Activated T-cell treated with anti-CD3 and anti-CD28 coated beads, Interleukin-2, amount 50 U/mL, for 48 hours (primary cell): ENCODE measurements at regions not wholly inside any gene's neighbourhood (a gene's known extent, or its start where the extent isn't known, plus 50 kb on each side); places are given as distances from the start of the nearest gene placed in this dataset.
"Not testable (repeated sequence)": the region's sequence is repeated elsewhere in the genome, so short reads cannot be mapped to it uniquely, and the experiment has no call there.

Experiments used
- DNase-seq, 2 experiments: peaks; one replicate each; pipeline ENCODE4 v3.0.0-alpha.2; 2020

DNA sequence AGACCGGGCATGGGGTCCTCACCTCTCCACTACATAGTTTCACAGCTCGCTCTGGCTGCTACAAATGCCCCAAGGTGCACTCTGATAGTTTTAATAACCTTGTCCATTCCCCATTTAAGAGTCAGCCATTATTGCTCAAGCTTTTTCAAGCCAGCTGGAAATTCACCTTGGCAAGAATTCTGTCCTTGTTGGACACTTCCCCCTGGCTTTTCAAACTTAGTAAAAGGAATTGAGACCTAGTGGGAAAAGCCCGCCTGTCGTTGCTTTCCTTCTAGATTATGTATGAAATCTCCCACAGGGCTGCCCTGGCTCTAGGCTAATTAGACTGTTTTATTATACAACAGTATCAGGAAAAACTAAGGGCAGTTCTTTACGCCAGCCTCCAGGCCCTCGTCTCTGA, 293.7 kb upstream of the GADL1 start:
- DNase-seq, result no peak

DNA sequence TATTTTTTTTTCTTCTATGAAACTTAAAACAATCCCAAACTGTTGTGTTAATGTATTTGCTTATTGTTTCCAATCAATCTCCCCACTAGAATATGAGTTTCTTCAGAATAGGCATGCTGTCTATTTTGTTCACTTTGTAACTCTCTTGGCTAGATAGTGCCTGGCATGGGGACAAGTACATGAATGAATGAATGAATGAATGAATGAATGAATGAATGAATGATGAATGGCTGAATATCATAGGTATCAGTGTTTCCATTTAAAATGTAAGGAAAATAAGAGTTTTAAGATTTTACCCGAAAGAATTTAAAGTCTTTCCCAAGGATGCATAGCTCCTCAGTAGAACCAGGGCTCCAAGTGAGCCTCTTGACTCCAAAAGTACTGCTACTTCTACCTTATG, 294.9 kb upstream of the GADL1 start:
- DNase-seq, result no peak

DNA sequence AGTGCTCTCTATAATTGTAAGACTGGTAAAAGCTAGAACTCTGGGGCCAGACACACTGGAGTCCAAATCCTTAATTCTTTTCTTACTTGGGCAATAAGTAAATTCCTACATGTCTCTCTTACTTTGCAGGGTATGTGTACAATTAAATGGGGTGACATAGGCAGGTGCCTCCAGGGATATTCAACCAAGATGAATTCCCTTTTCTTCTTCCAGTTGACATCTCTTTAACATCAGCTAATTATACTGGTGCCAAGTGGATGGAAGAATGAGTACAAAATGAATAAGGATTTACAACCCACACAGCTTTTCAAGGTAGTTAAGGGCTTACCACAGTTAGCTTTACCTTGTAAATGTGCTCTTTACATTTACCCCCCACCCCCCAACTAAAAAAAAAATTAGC, 295.5 kb upstream of the GADL1 start:
- DNase-seq, result no peak

GRCh38 chr3:31191354-31191753, 296.9 kb upstream of the GADL1 start:
- DNase-seq, result no peak

GRCh38 chr3:31193429-31193828, 299.0 kb upstream of the GADL1 start:
- no peak for DNase-seq

DNA sequence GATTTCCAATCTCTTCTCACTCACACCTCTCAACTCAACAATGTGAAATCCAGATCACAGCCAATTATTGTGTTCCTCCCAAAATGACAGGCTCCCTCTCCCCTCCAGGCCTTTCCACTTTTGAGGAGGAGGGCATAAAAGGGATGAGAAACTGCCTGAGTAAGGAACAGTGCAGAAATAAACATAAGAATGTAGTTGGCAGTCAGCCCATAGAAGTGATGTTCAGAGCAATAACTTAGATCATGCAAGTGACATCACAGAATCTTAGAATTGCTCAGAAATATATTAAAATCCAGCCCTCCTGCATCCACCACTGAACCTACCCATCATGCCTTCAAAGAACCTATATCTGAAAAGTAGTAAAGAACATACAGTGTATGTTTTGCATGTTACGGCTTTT, 299.4 kb upstream of the GADL1 start:
- DNase-seq, result no peak

GRCh38 chr3:31196261-31196660, 301.8 kb upstream of the GADL1 start:
- DNase-seq, result no peak

- DNase-seq, result no peak
These were observed 302.5 kb upstream of the GADL1 start for GRCh38 chr3:31196881-31197364.

- DNase-seq, result no peak
These were observed 303.5 kb upstream of the GADL1 start for GRCh38 chr3:31197941-31198340.

- DNase-seq, result no peak
These were observed 304.4 kb upstream of the GADL1 start for GRCh38 chr3:31198890-31199289.

DNA sequence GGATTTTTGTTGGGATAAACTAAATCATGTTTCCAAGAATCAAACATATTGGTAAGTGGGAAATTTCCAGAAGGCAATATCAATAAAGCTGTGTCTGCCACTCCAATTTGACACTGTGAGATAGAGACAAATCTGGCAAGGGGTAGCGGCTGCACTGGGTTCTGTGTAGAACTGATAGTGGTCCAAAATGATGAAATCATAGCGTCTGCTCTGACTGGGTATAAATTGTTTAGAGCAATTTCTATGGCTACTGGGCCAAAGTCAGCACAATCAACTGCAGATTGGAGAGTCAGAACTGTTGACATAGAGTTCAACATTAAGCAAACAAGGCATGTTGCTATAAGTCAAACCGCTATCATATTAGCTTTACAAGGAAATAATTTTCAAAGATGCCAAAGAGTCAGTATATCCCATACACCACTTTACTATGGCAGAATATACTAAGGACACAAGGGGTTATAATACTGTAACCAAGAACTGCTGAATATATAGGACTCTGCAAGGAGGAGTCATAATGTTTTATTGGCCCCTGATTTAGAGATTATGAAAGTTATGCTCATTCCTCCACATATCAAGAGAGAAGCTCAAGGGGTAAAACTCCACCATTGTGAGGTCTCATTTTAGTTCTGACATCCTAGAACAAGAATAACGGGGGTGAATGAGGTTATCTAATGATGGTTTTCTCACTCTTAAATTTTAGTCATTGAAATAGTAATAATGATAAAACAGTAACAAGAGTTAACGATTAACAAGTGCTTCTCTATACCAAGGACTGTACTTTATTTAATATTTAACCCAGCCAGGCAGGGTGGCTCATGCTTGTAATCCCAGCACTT, 309.7 kb upstream of the GADL1 start:
- DNase-seq, result no peak

DNA sequence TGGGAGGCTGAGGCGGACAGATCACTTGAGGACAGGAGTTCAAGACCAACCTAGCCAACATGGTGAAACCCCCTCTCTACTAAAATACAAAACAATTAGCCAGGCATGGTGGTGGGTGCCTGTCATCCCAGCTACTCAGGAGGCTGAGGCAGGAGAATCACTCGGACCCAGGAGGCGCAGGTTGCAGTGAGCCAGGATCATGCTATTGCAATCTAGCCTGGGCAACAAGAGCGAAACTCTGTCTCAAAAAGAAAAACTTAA, 310.3 kb upstream of the GADL1 start:
- DNase-seq, result not testable (repeated sequence)

DNA sequence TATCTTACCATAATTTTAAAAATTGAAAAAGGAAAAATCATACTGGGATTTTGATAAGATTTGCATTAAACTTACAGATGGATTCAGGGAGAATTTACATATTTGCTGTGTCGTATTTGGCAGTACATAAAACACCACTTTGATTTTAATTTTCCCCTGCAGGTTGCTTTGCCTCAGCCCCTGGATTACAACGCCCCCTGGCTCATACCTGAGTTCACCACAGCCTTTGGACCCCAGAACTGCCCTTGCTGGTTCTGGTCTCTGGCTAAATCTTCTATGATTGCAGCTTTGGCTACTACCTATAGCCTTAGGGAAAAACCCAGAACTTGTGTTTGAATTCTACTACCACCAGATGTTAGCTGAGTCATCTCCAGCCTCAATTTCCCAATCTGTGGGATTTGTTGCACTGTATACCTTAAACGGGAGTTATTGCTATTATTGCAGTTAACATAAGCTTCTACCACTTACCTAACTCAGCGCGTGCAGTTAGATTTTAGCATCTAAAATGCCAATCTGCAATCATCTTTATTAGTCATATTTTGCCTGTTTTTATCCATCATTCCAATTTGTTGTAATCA, 315.7 kb upstream of the GADL1 start:
- no peak for DNase-seq

GRCh38 chr3:31213869-31214486, 318.7 kb upstream of the STT3B start:
- DNase-seq, result no peak

GRCh38 chr3:31218082-31218481, 314.6 kb upstream of the STT3B start:
- no peak for DNase-seq

GRCh38 chr3:31219131-31219843, 313.4 kb upstream of the STT3B start:
- DNase-seq, result no peak

DNA sequence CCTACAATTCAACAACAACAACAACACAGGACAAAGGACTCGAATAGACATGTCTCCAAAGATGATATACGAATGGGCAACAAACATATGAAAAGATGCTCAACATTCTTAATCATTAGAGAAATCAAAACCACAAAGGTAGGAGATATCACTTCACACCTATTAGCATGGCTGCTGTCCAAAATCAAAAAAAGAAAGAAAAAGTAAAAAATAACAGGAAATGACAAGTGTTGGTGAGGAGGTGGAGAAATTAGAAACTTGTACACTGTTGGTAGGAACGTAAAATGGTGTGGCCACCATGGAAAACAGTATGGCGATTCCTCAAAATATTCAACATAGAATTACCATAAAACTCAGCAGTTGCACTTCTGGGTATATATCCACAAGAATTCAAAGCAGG, 312.3 kb upstream of the STT3B start:
- DNase-seq, result no peak

DNA sequence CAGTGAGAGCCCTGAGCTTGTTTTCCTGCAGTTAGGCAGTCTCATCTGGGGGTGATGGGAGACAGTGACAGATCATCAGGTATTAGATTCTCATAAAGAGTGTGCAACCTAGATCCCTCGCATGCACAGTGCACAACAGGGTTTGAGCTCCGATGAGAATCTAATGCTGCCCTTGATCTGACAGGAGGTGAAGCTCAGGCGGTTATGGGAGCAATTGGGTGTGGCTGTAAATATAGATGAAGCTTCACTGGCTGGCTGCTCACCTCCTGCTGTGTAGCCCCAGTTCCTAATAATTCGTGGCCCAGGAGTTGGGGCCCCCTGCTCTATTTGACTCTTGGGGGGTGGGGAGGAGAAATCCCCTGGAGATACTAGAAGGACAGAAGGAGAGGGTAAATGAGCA, 309.4 kb upstream of the STT3B start:
- no peak for DNase-seq

DNA sequence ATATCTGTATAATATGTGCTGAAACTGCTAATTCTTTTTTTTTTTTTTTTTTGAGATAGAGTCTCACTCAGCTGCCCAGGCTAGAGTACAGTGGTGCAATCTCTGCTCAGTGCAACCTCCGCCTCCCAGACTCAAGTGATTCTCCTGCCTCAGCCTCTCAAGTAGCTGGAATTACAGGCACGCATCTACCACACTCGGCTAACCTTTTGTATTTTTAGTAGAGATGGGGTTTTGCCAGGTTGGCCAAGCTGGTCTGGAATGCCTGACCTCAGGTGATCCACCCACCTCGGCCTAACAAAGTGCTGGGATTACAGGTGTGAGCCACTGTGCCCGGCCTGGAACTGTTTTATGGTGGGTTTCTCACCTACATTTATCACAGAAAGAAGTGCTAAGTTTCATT, 307.8 kb upstream of the STT3B start:
- no peak for DNase-seq

GRCh38 chr3:31225923-31226322, 306.8 kb upstream of the STT3B start:
- no peak for DNase-seq

DNA sequence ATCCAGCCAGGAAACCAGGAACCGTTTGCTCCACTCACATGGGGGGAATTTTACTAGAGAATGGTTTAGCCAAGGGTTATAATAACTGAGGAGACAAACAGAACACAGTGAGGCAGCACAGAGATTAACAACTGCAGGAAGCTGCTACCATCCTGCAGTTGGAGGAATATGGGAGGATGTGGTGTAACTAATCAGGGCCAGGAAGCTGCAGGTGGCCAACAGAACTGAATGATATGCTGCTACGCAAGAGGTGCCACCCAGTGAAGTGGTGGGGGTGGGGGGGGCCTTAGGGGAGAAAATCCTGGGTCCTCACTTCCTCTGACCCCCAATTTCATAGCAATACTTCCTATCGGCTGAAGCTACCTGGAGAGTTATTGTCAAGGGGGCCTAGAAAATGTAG, 306.4 kb upstream of the STT3B start:
- no peak for DNase-seq

- no peak for DNase-seq
These were observed 305.6 kb upstream of the STT3B start for GRCh38 chr3:31227131-31227562.

GRCh38 chr3:31230425-31231223, 302.1 kb upstream of the STT3B start:
- no peak for DNase-seq
